Glutamatergic neuron (in vitro differentiated cells): ENCODE measurements at regions not wholly inside any gene's neighbourhood (a gene's known extent, or its start where the extent isn't known, plus 50 kb on each side); places are given as distances from the start of the nearest gene placed in this dataset.

ENCODE experiments used
- DNase-seq: peaks from one replicate; pipeline ENCODE4 v3.0.0; 2022
- H3K27ac Mint-ChIP-seq: one replicate; pipeline ENCODE4 v1.8.0; 2020; ENCODE audit warnings: mild to moderate bottlenecking, mixed read lengths, inconsistent platforms; ENCODE audit not compliant: unreplicated experiment
- H3K27me3 Mint-ChIP-seq: one replicate; pipeline ENCODE4 v1.8.0; 2020; ENCODE audit warnings: mild to moderate bottlenecking, moderate library complexity, mixed read lengths, inconsistent platforms; ENCODE audit not compliant: unreplicated experiment
- H3K36me3 Mint-ChIP-seq: one replicate; pipeline ENCODE4 v1.8.0; 2020; ENCODE audit warnings: mild to moderate bottlenecking, mixed read lengths, inconsistent platforms; ENCODE audit not compliant: unreplicated experiment
- H3K4me1 Mint-ChIP-seq: one replicate; pipeline ENCODE4 v1.8.0; 2020; ENCODE audit warnings: mild to moderate bottlenecking, low read depth, mixed read lengths, inconsistent platforms; ENCODE audit not compliant: unreplicated experiment
- H3K4me3 Mint-ChIP-seq: one replicate; pipeline ENCODE4 v1.8.0; 2020; ENCODE audit warnings: mild to moderate bottlenecking, mixed read lengths, inconsistent platforms; ENCODE audit not compliant: unreplicated experiment
- H3K9me3 Mint-ChIP-seq: one replicate; pipeline ENCODE4 v1.8.0; 2020; ENCODE audit warnings: mild to moderate bottlenecking, moderate library complexity, mixed read lengths, inconsistent platforms; ENCODE audit not compliant: unreplicated experiment
- CTCF ChIP-seq: fragments of 200-600 bp; sonication (generic); IDR thresholded peaks from one replicate; pipeline ENCODE4 v1.5.0; 2021; ENCODE audit not compliant: partially characterized antibody, unreplicated experiment

- no peak for DNase-seq
- H3K4me1 Mint-ChIP-seq = no peaks in the 10 kb centered on the region
- no peak overlapping the region for H3K27ac Mint-ChIP-seq
- peaks cover 5% of the 10 kb centered on the region for H3K36me3 Mint-ChIP-seq
- no peaks in the 10 kb centered on the region for H3K27me3 Mint-ChIP-seq
- no peak for TF ChIP-seq CTCF
- no peak overlapping the region for H3K4me3 Mint-ChIP-seq
- no peaks in the 10 kb centered on the region for H3K9me3 Mint-ChIP-seq
Observed at GRCh38 chr2:109689182-109689930, 75.2 kb downstream of the SOWAHC start.

DNA sequence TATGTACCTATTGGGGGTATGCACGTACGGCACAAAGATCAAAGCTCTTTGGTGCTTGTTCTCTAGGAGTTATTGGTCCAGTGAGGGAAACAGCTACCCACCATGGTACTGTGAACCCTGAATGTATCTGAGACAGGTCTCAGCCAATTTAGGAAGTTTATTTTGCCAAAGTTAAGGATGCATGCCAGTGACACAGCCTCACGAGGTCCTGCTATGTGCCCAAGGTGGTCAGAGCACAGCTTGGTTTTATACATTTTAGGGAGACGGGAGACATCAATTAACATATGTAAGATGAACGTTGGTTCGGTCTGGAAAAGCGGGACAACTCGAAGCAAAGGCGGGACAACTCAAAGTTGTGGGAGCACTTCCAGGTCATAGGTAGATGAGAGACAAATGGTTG is 75.8 kb downstream of the SOWAHC start:
- H3K27me3 Mint-ChIP-seq = peaks cover 2% of the 10 kb centered on the region
- H3K27ac Mint-ChIP-seq = no peak overlapping the region
- TF ChIP-seq CTCF = no peak
- no peak for DNase-seq
- peaks cover 5% of the 10 kb centered on the region for H3K36me3 Mint-ChIP-seq
- no peaks in the 10 kb centered on the region for H3K4me1 Mint-ChIP-seq
- no peak overlapping the region for H3K4me3 Mint-ChIP-seq
- H3K9me3 Mint-ChIP-seq = no peaks in the 10 kb centered on the region

GRCh38 chr2:109690457-109690821 is 76.3 kb downstream of the SOWAHC start:
- H3K4me3 Mint-ChIP-seq = no peak overlapping the region
- H3K9me3 Mint-ChIP-seq = no peaks in the 10 kb centered on the region
- no peak for TF ChIP-seq CTCF
- no peak overlapping the region for H3K27ac Mint-ChIP-seq
- no peak for DNase-seq
- H3K36me3 Mint-ChIP-seq = peaks cover 5% of the 10 kb centered on the region
- peaks cover 2% of the 10 kb centered on the region for H3K27me3 Mint-ChIP-seq
- no peaks in the 10 kb centered on the region for H3K4me1 Mint-ChIP-seq

- no peak for DNase-seq
- no peaks in the 10 kb centered on the region for H3K4me1 Mint-ChIP-seq
- H3K27ac Mint-ChIP-seq = no peak overlapping the region
- TF ChIP-seq CTCF = no peak
- no peaks in the 10 kb centered on the region for H3K9me3 Mint-ChIP-seq
- peaks cover 5% of the 10 kb centered on the region for H3K36me3 Mint-ChIP-seq
- no peak overlapping the region for H3K4me3 Mint-ChIP-seq
- peaks cover 2% of the 10 kb centered on the region for H3K27me3 Mint-ChIP-seq
Observed at GRCh38 chr2:109690822-109691541, 76.8 kb downstream of the SOWAHC start.
